ENCODE measurements at regions not wholly inside any gene's neighbourhood (a gene's known extent, or its start where the extent isn't known, plus 50 kb on each side); places are given as distances from the start of the nearest gene placed in this dataset.

- no peak for DNase-seq
Measured at GRCh38 chr13:72435251-72435650, 292.2 kb downstream of the MZT1 start.

DNA sequence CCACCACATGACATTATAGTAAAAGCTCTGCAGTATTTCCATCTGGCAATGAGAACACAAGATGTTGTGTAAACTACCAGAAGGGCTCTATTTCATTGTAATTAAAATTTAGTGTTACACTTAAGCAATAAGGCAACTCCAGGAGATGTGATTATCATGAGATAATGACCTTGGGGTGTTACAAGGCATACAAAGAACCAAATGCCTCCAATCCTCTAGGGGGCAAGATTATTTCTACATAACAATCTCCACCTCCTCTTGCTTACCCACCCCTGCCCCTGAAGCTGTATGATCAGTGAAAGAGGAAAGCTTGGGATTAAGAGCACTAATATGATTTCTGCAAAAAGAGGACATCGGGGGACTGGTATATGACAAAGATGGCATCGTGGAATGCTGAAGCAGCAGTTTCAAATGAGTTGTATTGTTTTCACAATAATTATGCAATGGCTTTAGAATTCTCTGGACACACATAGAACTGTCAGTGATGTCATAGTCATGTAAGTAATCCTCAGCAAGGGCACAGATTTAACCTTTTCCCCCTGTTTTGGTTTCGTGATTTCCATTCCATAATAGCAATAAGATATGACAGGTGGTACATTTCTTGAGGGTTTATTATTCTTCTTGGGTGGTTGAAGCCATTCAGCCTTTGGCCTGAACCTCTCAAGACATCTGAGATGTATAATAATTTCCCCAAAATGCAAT is 295.3 kb downstream of the MZT1 start:
- DNase-seq: no peak

GRCh38 chr13:72430923-72431322 is 296.5 kb downstream of the MZT1 start:
- no peak for DNase-seq

DNA sequence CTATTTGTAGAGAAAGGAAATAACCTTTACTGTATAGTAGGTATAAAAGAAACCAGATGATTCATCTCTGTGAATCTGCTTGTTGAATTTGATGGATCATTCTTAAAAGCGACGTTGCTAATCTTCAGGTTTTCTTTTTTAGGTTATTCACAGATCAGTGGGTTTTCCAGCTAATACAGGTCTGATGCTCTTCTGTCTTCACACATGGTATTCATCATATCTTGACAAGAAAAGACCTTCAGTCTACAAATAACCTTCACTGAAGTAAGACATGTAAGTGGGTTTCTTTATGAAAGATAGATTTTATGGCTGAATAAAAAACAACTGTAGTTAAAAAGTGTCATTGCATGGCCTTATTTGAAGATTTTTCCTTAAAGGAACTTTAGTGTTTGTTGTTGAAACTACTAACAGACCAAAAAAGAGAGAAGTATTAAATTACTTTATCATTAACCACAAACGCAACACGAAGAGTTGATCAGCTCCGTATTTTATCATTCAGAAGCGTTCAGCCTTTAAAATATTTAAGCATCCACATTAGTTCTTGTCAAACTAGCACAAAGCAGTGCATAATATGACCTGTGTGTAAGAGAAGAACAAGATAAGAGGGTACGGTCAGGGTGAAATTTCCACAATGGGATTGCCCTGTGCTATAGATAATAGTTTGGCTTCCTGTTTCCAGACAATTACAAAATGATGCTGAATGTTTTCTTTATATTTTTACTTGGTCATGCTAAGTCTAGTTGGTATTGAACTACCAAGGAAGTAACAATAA is 299.5 kb downstream of the MZT1 start:
- no peak for DNase-seq

DNA sequence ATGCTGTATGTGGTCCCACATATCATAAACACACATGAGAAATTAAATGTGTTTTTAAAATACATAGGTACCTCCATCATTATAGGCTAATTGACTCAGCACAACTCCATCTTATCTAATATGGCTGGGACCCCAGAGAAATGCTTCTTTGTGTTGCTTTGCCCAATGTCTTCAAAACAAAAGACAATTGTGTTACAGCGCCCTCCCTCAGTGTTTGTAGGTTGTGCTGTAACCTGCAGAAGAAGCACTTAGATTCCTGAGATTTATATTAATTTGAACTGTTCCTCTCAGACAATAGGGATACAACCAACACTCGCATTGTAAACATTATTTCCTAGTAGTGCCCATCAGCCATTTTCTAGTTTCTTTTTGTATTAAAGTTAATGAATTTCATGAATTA is 303.4 kb downstream of the MZT1 start:
- DNase-seq: no peak

GRCh38 chr13:72415817-72416216 is 311.6 kb downstream of the MZT1 start:
- no peak for DNase-seq

DNA sequence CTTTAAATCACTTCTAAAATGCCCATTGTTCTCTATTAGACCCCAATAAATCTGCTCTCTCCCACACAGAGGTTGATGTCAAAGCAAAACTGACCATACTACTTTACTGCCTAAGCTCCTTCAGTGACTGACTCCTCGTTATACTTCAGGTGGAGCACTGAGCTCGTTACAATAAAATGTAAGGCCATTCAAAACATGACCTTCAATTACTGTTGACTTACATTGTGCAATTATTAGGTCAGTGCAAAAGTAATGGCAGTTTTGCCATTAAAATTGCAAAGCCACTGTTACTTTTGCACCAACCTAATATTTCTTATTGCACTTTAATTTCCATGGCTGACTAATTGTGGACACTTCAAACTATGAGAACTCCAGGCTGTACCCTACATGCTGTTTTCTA is 314.9 kb downstream of the MZT1 start:
- DNase-seq: no peak

DNA sequence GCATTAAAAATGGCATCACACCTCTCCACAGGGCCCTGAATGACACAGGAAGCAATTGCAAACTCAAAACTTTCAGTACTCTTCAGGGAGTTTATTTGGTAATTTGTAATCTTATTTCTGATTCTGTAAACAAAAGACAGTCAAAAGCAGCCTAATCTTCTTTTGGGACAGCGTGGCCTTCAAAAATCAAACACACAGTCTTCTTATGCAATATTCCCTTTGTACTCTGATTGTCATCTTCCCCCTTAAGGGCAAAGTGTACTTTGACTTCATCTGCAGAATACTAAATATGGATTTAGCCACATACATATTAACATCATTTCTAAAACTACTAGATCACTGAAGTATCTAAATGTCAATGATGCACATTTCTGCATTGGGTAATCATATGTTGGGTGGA is 322.0 kb downstream of the MZT1 start:
- DNase-seq: no peak

DNA sequence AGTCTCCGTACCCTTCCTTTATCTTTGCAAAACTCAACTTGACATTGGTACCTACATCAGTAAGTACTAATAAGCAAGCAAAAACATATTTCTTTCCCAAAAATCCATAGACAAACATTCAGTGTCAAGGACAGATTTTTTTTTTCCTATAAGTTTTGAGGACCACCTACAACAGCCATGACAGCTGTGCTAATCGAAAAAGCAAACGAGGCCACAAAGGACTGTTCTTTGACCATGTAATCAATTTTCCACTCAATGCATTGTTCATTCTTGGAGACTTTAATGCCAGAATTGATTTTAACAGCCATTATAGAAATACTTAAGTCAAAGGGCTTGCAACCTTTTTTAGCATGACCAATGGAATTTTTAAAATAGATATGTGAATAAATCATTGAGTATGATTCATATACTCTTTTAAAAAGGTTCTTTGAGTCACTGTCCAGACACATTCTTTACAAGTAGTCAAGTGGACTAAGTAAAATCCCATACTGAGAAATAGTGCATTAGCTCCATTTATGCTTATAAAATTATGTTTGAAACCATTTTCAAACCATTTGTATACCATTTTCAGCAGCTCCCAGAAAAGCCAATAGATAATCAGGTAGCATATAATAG is 323.9 kb downstream of the MZT1 start:
- DNase-seq: no peak

GRCh38 chr13:72400856-72401255 is 326.6 kb downstream of the MZT1 start:
- DNase-seq: no peak

- no peak for DNase-seq
Measured at GRCh38 chr13:72399351-72399750, 328.1 kb downstream of the MZT1 start.

DNA sequence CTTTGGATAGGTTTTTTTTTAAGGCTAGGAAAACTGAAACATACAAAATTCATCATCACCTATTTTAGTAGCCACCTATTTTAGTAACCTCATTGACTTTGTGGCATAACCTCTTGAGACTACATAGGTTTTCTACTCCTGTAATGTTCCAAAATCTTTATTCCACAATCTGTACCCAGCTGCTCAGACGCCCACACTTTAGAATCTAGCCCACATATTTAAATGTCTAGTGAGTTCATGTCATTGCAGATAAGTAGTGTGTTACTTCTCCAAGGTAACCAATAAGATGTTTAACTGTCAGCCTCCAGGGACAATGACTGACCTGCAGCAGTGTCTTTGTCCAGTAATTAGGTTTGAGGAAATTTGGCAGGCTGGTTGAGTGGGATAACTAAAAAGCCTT is 330.2 kb downstream of the MZT1 start:
- DNase-seq: no peak

DNA sequence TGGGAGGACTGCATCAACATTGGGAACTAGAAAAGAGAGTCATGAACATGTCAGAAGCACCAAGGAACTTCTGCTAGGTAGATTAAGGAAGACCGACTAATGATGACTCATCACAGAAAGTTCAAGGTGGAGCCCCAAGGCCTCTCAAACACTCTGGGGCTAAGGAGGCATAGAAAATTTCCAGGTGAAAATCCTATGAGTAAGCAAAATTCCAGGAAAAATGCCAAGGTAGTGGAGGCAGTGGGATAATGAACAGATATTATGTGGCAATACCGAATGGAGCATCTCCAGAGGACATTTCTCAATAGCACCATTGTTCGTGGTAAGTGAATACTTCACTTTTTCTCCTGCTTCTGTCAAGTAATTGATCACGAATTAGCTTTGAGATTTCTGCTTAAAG is 336.5 kb downstream of the MZT1 start:
- no peak for DNase-seq

DNA sequence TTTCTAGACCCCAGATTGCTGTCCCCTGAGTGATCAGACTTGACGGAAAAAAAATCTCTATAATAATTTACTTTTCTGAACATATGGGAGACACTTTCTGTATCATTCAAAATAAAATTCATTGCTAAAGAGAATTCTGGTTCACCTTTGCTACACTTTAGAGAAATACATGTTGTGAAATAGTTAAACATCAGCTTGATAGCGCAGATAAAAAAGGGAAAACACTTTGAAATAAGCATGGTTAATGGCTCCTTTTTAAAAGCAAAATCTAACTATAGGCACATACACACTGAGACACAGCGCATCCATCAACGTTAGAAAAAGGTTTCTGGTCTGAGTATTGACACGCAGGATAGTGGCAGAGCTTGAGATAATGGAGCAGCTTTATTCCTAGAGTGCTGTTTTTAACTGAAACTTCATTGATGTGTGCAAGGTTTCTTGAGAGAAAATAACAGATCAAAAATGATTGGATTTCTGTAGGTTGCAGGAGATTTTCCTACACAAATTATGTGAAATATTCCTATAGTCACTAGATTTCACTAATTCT is 341.2 kb downstream of the MZT1 start:
- DNase-seq: no peak

GRCh38 chr13:72384879-72385278 is 342.6 kb downstream of the MZT1 start:
- no peak for DNase-seq

DNA sequence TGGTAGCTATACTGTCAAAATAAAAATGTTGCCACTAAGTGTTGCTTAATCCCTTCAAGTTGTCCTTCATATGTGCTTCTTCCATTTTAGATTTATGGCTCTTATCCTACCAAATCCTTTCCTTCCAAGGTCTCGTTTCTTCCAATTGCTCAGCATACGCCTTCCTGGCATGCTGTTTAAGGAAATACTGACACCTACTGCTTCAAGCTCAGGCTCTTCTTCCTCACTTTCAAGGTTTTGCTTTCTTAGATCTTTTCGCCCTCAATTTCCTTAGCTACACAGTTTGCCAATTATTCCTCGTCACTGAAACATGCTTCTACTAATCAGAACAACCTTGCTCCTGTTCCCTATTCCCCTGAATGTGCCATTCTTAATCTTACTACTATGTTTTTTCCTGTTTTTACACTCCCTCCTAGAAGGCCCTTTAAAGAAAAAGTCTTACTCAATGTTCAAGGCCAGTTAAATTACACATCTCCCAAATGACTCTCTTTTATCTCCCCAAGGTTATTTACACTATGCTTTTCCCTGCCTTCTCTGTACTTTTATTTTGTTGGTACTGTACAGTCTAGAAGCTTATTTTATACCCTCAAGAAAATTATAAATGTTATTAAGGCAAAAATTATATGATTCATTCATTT is 343.1 kb downstream of the MZT1 start:
- DNase-seq: no peak

GRCh38 chr13:72383646-72384045 is 343.8 kb downstream of the MZT1 start:
- no peak for DNase-seq

DNA sequence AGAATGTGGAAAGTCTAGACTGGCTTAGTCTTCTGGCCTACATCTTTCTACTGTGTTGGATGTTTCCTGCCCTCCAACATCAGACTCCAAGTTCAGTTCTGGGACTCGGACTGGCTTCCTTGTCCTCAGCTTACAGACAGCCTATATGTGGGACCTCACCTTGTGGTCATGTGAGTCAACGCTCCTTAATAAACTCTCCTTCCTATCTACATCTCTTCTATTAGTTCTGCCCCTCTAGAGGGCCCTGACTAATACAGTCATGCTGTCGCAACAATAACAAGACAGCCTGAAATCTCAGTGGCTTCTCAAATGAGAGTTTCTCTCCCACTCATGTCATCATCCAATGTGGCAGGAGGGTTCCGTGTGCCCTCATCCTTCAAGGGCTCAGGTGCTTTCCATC is 347.8 kb downstream of the MZT1 start:
- no peak for DNase-seq

DNA sequence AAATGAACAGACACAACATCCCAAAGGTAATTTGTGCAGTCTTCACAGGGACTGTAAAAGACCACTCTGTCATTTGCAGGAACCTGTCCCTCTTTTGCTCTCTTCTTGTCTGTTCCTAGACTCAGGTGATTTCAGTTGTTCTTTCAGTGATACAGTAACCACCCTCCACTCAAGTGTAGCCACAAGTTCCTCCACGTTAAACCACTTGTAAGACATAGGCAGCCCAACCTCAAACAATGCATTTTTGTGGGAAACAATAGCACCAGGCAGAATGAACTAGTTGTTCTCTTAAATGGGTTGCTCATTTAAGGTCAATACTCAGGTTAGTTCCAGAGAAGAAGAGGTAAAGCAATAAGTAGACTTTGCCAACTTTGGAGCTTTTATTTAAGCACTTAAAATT is 359.4 kb downstream of the MZT1 start:
- DNase-seq: no peak

GRCh38 chr13:72346716-72347115 is 380.7 kb downstream of the MZT1 start:
- no peak for DNase-seq

DNA sequence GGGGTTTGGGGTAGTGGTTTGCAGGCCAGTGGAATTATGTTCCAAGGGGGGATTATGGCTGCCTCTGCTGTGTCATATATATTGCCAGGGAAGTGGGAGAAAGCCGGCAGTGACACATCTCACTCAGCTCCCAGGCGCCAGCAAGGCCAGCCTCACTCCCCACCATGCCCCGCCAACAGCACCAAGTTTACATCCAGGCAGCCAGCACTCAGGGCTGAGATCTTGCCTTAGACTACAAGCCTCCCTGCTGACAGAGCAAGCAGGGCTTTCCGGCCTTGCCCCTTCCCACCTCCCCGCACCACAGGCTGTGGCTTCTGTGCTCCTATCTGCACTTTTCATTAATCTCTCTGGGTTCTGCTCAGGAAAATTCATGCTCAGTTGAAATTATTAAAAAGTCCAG is 385.1 kb downstream of the MZT1 start:
- DNase-seq: no peak

- DNase-seq: no peak
Measured at GRCh38 chr13:72341904-72342303, 385.5 kb downstream of the MZT1 start.

DNA sequence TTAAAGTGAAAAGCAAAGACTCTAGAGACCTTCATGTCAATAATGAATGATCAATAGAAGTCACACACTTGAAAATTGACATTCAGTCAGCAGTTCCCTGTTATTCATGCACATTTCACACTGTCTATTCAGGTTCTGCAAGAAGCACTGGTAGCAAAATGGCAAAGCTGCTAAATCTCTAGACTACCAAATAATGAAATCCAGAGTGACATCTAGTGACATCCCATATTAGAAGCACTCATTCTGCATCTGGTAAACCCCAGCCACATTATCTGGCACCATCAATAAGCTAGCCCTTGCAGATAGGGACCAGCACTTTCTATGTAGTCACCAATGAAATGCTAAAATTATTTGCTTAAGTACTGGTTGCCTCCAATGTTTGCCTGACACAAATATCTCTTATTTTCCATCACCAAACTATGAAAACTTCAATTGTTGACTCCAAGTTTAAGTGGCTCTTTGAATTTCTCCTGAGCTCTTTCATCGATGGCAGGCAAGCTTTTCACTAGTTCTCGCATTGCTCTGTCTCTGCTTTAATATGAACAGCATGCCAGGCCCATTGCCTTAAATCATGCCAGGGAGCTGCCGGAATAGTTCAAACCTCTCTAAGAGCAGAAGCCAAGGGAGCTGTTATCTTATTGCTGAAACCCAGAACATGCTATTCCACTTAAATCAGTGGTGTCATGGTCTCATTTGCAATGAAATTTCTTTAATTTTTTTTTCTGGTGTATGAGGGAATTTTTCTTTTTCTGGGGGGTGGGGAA is 409.9 kb downstream of the MZT1 start:
- no peak for DNase-seq

All from femur (tissue), 1 donor.